GM21737 (cell line): ENCODE measurements at regions not wholly inside any gene's neighbourhood (a gene's known extent, or its start where the extent isn't known, plus 50 kb on each side); places are given as distances from the start of the nearest gene placed in this dataset.

Experiments used
- ATAC-seq: cut with Tn5 transposase; IDR thresholded peaks from one replicate; pipeline ENCODE4 v1.9.1; 2021; ENCODE audit warnings: mild to moderate bottlenecking, moderate library complexity; ENCODE audit not compliant: unreplicated experiment

GRCh38 chr5:72030237-72030636 lies 77.0 kb upstream of the MAP1B start:
- no peak for ATAC-seq

DNA sequence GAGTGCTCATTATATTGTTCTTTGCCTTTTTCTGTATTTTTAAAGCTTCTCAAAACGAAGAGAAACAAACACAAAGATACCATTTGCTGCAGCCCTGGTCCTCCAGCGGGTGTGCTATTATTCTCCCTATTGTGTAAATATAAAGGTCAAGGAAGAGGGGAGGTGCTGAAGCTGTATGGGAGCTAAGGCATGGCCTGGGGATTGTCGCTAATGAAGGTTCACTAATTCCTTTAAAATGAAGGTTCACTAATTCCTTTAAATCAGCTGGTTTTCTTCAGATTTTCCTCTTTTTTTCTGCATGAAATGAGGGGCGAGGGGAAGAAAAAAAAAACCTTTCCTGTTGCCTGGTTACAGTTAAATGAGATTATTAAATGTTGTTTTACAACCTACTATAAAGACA lies 74.5 kb upstream of the MAP1B start:
- ATAC-seq = no peak

GRCh38 chr5:72034770-72035169 lies 72.5 kb upstream of the MAP1B start:
- ATAC-seq = no peak

DNA sequence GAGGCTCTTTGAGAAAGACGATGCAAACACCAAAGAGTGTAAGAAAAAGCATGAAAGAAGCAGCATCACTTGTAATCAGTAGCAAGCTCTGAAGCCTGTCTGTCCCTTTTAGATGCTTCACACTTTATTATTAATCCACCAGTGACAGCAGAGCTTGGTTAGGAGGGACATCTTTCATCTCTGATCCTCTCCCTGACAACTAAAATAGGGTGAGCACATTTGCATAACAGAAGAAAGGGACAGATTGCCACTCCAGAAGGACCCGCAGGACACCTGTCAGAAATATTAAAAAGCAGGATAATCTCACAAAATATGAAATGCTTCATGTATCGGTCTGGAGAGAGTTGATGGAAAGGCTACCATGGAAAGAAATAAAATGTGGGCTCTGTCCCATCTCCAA lies 71.4 kb upstream of the MAP1B start:
- no peak for ATAC-seq

- no peak for ATAC-seq
These were observed 70.3 kb upstream of the MAP1B start for GRCh38 chr5:72036951-72037350.

GRCh38 chr5:72040513-72040912 lies 66.8 kb upstream of the MAP1B start:
- ATAC-seq = no peak

- ATAC-seq = no peak
These were observed 65.6 kb upstream of the MAP1B start for GRCh38 chr5:72041654-72042053.

DNA sequence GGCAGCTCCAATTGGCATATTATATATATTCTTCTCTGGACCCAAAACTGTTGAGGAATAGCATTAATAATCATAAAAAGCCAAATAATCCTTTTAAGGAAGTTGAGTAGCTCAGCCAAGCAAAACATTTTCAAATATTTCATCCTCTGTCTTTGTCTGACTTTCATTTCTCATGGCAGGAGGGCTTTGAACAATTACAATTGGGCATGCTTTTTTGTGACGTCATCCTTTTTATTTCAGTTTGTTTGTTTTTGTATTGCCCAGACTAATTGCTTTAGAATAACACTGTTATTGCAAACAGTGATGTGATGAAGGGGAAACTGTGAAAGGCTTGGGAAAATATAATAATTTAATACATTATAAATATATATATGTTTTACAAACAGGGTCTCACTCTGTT lies 65.2 kb upstream of the MAP1B start:
- no peak for ATAC-seq

DNA sequence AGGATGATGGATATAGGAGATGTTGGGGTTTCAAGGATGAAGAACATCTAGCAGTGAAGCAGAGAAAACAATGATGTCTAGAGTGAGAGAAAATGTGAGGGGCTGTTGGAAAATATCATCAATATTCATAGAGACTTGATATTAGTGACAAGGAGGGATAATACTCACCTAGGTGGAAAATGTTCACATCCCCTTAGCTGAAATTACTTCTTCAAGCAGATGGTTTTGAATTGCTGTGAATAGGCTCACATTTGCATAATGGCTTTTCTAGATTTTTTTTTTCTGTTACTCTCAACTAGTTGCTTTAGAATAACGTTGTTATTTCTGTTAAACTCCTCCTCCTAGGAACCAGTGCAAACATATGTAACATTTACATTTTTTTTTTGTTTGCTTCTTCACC lies 61.6 kb upstream of the MAP1B start:
- ATAC-seq = no peak

GRCh38 chr5:72046106-72046505 lies 61.2 kb upstream of the MAP1B start:
- ATAC-seq = no peak

DNA sequence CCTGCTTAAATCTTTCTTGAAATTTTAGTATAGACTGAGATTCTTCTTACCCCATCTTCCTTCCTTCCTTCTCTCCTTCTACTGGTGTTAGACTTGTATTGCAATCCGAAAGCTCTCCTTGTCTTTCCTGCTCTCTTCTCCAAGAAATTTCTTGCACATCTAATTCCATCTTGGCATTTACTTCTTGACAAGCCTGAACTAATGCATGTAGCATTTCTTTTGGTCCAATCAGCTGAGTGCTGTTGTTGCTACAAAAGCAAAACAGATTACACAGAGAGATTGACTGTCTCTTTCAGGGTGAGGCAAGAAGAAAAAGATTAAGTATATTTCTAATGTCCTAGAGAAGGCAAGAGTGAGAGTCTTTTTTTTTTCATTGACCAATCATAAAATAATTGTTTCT lies 51.6 kb upstream of the MAP1B start:
- ATAC-seq = no peak
